ENCODE measurements at regions not wholly inside any gene's neighbourhood (a gene's known extent, or its start where the extent isn't known, plus 50 kb on each side); places are given as distances from the start of the nearest gene placed in this dataset.

DNA sequence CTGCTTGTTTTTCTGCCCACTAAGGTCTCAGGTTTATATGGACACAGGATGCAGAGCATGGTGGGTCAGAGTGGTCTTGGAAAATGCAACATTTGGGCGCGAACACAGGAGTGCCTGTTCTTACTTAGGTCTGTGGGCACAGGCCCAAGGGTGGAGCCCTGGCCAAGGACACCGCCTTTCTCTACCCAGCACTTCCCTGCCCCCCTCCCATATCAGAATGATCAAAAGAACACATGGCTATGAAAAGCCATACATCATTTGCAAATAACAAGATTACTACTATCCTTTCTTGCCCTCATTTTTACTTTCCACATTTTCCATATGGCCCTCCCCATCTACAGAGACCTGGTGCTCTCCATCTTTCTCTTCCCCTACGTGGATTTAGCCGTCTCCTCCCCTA is 162.2 kb downstream of the ENC1 start:
- TF ChIP-seq, protein P1, sequence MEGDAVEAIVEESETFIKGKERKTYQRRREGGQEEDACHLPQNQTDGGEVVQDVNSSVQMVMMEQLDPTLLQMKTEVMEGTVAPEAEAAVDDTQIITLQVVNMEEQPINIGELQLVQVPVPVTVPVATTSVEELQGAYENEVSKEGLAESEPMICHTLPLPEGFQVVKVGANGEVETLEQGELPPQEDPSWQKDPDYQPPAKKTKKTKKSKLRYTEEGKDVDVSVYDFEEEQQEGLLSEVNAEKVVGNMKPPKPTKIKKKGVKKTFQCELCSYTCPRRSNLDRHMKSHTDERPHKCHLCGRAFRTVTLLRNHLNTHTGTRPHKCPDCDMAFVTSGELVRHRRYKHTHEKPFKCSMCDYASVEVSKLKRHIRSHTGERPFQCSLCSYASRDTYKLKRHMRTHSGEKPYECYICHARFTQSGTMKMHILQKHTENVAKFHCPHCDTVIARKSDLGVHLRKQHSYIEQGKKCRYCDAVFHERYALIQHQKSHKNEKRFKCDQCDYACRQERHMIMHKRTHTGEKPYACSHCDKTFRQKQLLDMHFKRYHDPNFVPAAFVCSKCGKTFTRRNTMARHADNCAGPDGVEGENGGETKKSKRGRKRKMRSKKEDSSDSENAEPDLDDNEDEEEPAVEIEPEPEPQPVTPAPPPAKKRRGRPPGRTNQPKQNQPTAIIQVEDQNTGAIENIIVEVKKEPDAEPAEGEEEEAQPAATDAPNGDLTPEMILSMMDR (IDR thresholded peaks at IDR 0.05; ENCODE audit: control insufficient read depth, insufficient read depth, low read depth, low read length, missing control alignments) = no peak
- H3K4me3 ChIP-seq (ENCODE audit: control insufficient read depth, low read depth, low read length) = no peak overlapping the region
- DNase-seq (ENCODE audit: low read depth) = no peak

GRCh38 chr5:74477761-74478160 is 162.8 kb downstream of the ENC1 start:
- TF ChIP-seq, protein P1 (IDR thresholded peaks at IDR 0.05; ENCODE audit: control insufficient read depth, insufficient read depth, low read depth, low read length, missing control alignments) = no peak
- DNase-seq (ENCODE audit: low read depth) = no peak
- H3K4me3 ChIP-seq (ENCODE audit: control insufficient read depth, low read depth, low read length) = no peak overlapping the region

DNA sequence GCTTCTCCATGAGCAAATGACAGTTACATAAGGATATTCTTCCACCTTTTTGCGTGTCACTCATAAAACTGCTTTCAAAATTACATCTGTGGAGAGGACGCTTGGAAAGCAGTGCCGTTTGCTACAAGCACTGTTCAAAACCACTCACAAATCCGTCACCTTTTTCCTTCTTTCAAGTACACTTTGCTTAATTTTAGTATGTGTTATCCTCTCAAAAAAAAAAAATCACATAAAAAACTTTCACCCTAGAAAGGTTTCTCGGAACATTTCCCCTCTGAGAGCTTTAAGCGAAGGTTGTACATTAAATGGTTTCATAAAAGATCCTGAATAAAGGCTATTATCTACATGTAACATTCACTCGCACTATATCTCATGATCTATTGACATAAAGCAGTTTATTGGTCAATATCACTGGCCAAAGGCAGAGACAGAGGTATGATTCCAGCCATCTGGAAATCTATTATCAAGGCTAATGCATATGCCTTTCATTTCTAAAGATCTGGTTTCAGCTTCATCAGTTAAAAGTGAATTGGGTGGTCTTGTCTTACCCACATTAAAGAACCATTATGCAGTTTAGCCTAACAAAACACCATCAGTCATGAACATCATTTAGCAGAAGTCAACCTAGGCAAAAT is 163.6 kb downstream of the ENC1 start:
- TF ChIP-seq, protein P1 (IDR thresholded peaks at IDR 0.05; ENCODE audit: control insufficient read depth, insufficient read depth, low read depth, low read length, missing control alignments) = no peak
- DNase-seq (ENCODE audit: low read depth) = no peak
- no peak overlapping the region for H3K4me3 ChIP-seq (ENCODE audit: control insufficient read depth, low read depth, low read length)

GRCh38 chr5:74476046-74476818 is 164.3 kb downstream of the ENC1 start:
- TF ChIP-seq, protein P1 (IDR thresholded peaks at IDR 0.05; ENCODE audit: control insufficient read depth, insufficient read depth, low read depth, low read length, missing control alignments) = no peak
- no peak overlapping the region for H3K4me3 ChIP-seq (ENCODE audit: control insufficient read depth, low read depth, low read length)
- DNase-seq (ENCODE audit: low read depth) = no peak

DNA sequence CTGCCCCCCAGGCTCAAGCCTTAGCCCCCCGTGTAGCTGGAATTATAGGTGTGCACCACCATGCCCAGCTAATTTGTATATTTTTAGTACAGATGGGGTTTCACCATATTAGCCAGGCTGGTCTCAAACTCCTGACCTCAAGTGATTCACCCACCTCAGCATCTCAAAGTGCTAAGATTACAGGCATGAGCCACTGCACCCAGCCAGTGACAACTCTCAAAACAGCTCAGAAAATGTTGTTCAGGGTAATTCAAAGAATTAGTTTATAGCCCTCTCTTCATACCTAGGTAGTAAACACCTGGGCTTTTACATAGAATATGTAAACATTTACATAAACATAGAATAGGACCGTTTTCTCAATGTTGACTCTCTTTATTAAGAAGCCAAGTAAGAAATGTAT is 168.7 kb downstream of the ENC1 start:
- H3K4me3 ChIP-seq (ENCODE audit: control insufficient read depth, low read depth, low read length) = no peak overlapping the region
- TF ChIP-seq, protein P1 (IDR thresholded peaks at IDR 0.05; ENCODE audit: control insufficient read depth, insufficient read depth, low read depth, low read length, missing control alignments) = no peak
- no peak for DNase-seq (ENCODE audit: low read depth)

- no peak for DNase-seq (ENCODE audit: low read depth)
- no peak overlapping the region for H3K4me3 ChIP-seq (ENCODE audit: control insufficient read depth, low read depth, low read length)
- TF ChIP-seq, protein P1 (IDR thresholded peaks at IDR 0.05; ENCODE audit: control insufficient read depth, insufficient read depth, low read depth, low read length, missing control alignments) = no peak
Measured at GRCh38 chr5:74469234-74469994, 171.1 kb downstream of the ENC1 start.
